ENCODE measurements at regions not wholly inside any gene's neighbourhood (a gene's known extent, or its start where the extent isn't known, plus 50 kb on each side); places are given as distances from the start of the nearest gene placed in this dataset.

GRCh38 chr2:192579965-192580700 is 385.4 kb upstream of the TMEFF2 start:
- H3K27ac Mint-ChIP-seq: no peak overlapping the region
- no peaks in the 10 kb centered on the region for H3K4me1 Mint-ChIP-seq
- H3K27me3 Mint-ChIP-seq (ENCODE audit: low read depth in 3 of 3): no peaks in the 10 kb centered on the region
- H3K9me3 Mint-ChIP-seq: peaks cover 0 to 16% (median 10%) of the 10 kb centered on the region in 6 donors
- no peak overlapping the region for H3K4me3 Mint-ChIP-seq
- H3K36me3 Mint-ChIP-seq: no peaks in the 10 kb centered on the region
- no peak for DNase-seq

- H3K27ac Mint-ChIP-seq: no peak overlapping the region
- no peaks in the 10 kb centered on the region for H3K27me3 Mint-ChIP-seq (ENCODE audit: low read depth in 3 of 3)
- H3K9me3 Mint-ChIP-seq: peaks cover 2 to 16% (median 9%) of the 10 kb centered on the region in 6 donors
- no peak for DNase-seq
- H3K4me1 Mint-ChIP-seq: no peaks in the 10 kb centered on the region
- no peak overlapping the region for H3K4me3 Mint-ChIP-seq
- no peaks in the 10 kb centered on the region for H3K36me3 Mint-ChIP-seq
Measured at GRCh38 chr2:192578780-192579179, 384.0 kb upstream of the TMEFF2 start.

- H3K4me3 Mint-ChIP-seq: no peak overlapping the region
- DNase-seq: no peak
- H3K9me3 Mint-ChIP-seq: peaks cover 0 to 21% (median 8%) of the 10 kb centered on the region in 6 donors
- no peaks in the 10 kb centered on the region for H3K36me3 Mint-ChIP-seq
- no peaks in the 10 kb centered on the region for H3K4me1 Mint-ChIP-seq
- H3K27me3 Mint-ChIP-seq (ENCODE audit: low read depth in 3 of 3): no peaks in the 10 kb centered on the region
- H3K27ac Mint-ChIP-seq: no peak overlapping the region
Measured at GRCh38 chr2:192577706-192578105, 383.0 kb upstream of the TMEFF2 start.

- no peaks in the 10 kb centered on the region for H3K36me3 Mint-ChIP-seq
- H3K27me3 Mint-ChIP-seq (ENCODE audit: low read depth in 3 of 3): no peaks in the 10 kb centered on the region
- H3K27ac Mint-ChIP-seq: no peak overlapping the region
- no peaks in the 10 kb centered on the region for H3K4me1 Mint-ChIP-seq
- DNase-seq: no peak
- peaks cover 0 to 16% (median 11%) of the 10 kb centered on the region in 6 donors for H3K9me3 Mint-ChIP-seq
- H3K4me3 Mint-ChIP-seq: no peak overlapping the region
Measured at GRCh38 chr2:192574552-192574951, 379.8 kb upstream of the TMEFF2 start.

GRCh38 chr2:192571636-192572035 is 376.9 kb upstream of the TMEFF2 start:
- no peaks in the 10 kb centered on the region for H3K27me3 Mint-ChIP-seq (ENCODE audit: low read depth in 3 of 3)
- no peak for DNase-seq
- peaks cover 0 to 18% (median 8%) of the 10 kb centered on the region in 6 donors for H3K9me3 Mint-ChIP-seq
- H3K27ac Mint-ChIP-seq: no peak overlapping the region
- no peaks in the 10 kb centered on the region for H3K4me1 Mint-ChIP-seq
- no peak overlapping the region for H3K4me3 Mint-ChIP-seq
- H3K36me3 Mint-ChIP-seq: no peaks in the 10 kb centered on the region

GRCh38 chr2:192570788-192571187 is 376.1 kb upstream of the TMEFF2 start:
- Mint-ChIP-seq H3K27me3 (ENCODE audit: low read depth in 3 of 3) (no peaks in the 10 kb centered on the region), H3K4me1 (no peaks in the 10 kb centered on the region), H3K4me3 (no peak overlapping the region), H3K27ac (no peak overlapping the region), H3K36me3 (no peaks in the 10 kb centered on the region), H3K9me3 (peaks cover 0 to 18% (median 11%) of the 10 kb centered on the region in 6 donors)
- DNase-seq: no peak

GRCh38 chr2:192566863-192567262 is 372.1 kb upstream of the TMEFF2 start:
- DNase-seq: no peak
- Mint-ChIP-seq H3K4me3 (no peak overlapping the region), H3K36me3 (no peaks in the 10 kb centered on the region), H3K27ac (no peak overlapping the region), H3K4me1 (no peaks in the 10 kb centered on the region), H3K27me3 (ENCODE audit: low read depth in 3 of 3) (no peaks in the 10 kb centered on the region), H3K9me3 (peaks cover 0 to 24% (median 9%) of the 10 kb centered on the region in 6 donors)

GRCh38 chr2:192560326-192560725 is 365.6 kb upstream of the TMEFF2 start:
- H3K27ac Mint-ChIP-seq: no peak overlapping the region
- no peak overlapping the region for H3K4me3 Mint-ChIP-seq
- no peaks in the 10 kb centered on the region for H3K27me3 Mint-ChIP-seq (ENCODE audit: low read depth in 3 of 3)
- H3K9me3 Mint-ChIP-seq: peaks cover 0 to 20% (median 7%) of the 10 kb centered on the region in 6 donors
- H3K36me3 Mint-ChIP-seq: no peaks in the 10 kb centered on the region
- no peaks in the 10 kb centered on the region for H3K4me1 Mint-ChIP-seq
- no peak for DNase-seq

- Mint-ChIP-seq H3K4me3 (no peak overlapping the region), H3K27ac (no peak overlapping the region), H3K27me3 (ENCODE audit: low read depth in 3 of 3) (no peaks in the 10 kb centered on the region), H3K36me3 (no peaks in the 10 kb centered on the region), H3K4me1 (no peaks in the 10 kb centered on the region), H3K9me3 (peaks cover 0 to 17% (median 7%) of the 10 kb centered on the region in 6 donors)
- DNase-seq: no peak
Measured at GRCh38 chr2:192559587-192559986, 364.9 kb upstream of the TMEFF2 start.

GRCh38 chr2:192558637-192559036 is 363.9 kb upstream of the TMEFF2 start:
- DNase-seq: no peak
- Mint-ChIP-seq H3K27ac (no peak overlapping the region), H3K4me1 (no peaks in the 10 kb centered on the region), H3K4me3 (no peak overlapping the region), H3K9me3 (peaks cover 0 to 18% (median 12%) of the 10 kb centered on the region in 6 donors), H3K27me3 (ENCODE audit: low read depth in 3 of 3) (no peaks in the 10 kb centered on the region), H3K36me3 (no peaks in the 10 kb centered on the region)

GRCh38 chr2:192555740-192556139 is 361.0 kb upstream of the TMEFF2 start:
- H3K4me1 Mint-ChIP-seq: no peaks in the 10 kb centered on the region
- H3K27me3 Mint-ChIP-seq (ENCODE audit: low read depth in 3 of 3): no peaks in the 10 kb centered on the region
- H3K36me3 Mint-ChIP-seq: no peaks in the 10 kb centered on the region
- H3K27ac Mint-ChIP-seq: no peak overlapping the region
- peaks cover 0 to 21% (median 13%) of the 10 kb centered on the region in 6 donors for H3K9me3 Mint-ChIP-seq
- H3K4me3 Mint-ChIP-seq: no peak overlapping the region
- DNase-seq: no peak

- Mint-ChIP-seq H3K27me3 (ENCODE audit: low read depth in 3 of 3) (no peaks in the 10 kb centered on the region), H3K27ac (no peak overlapping the region), H3K4me3 (no peak overlapping the region), H3K4me1 (no peaks in the 10 kb centered on the region), H3K9me3 (peaks cover 0 to 15% (median 12%) of the 10 kb centered on the region in 6 donors), H3K36me3 (no peaks in the 10 kb centered on the region)
- DNase-seq: no peak
Measured at GRCh38 chr2:192551760-192552159, 357.0 kb upstream of the TMEFF2 start.

- Mint-ChIP-seq H3K36me3 (no peaks in the 10 kb centered on the region), H3K4me1 (no peaks in the 10 kb centered on the region), H3K27me3 (ENCODE audit: low read depth in 3 of 3) (no peaks in the 10 kb centered on the region), H3K27ac (no peak overlapping the region), H3K4me3 (no peak overlapping the region), H3K9me3 (peaks cover 0 to 6% (median 4%) of the 10 kb centered on the region in 6 donors)
- no peak for DNase-seq
Measured at GRCh38 chr2:192546565-192546964, 351.8 kb upstream of the TMEFF2 start.

- Mint-ChIP-seq H3K9me3 (peaks cover 0 to 9% (median 4%) of the 10 kb centered on the region in 6 donors), H3K27me3 (ENCODE audit: low read depth in 3 of 3) (no peaks in the 10 kb centered on the region), H3K4me3 (no peak overlapping the region), H3K36me3 (no peaks in the 10 kb centered on the region), H3K4me1 (no peaks in the 10 kb centered on the region), H3K27ac (no peak overlapping the region)
- DNase-seq: no peak
Measured at GRCh38 chr2:192544371-192544955, 349.7 kb upstream of the TMEFF2 start.

Data from immature natural killer cell (primary cell).